Hematopoietic multipotent progenitor cell treated with erythropoietin and hydrocortisone succinate and interleukin-3 and kit ligand, for 17 days (in vitro differentiated cells): ENCODE measurements at regions not wholly inside any gene's neighbourhood (a gene's known extent, or its start where the extent isn't known, plus 50 kb on each side); places are given as distances from the start of the nearest gene placed in this dataset.
"Not testable (repeated sequence)": the region's sequence is repeated elsewhere in the genome, so short reads cannot be mapped to it uniquely, and the experiment has no call there.

ENCODE experiments used
- DNase-seq: peaks from one replicate; pipeline ENCODE4 v3.0.0-alpha.2; 2015; ENCODE audit warnings: low spot score

GRCh38 chr1:245102149-245102548 lies 52.6 kb upstream of the KIF26B start:
- not testable (repeated sequence) for DNase-seq

GRCh38 chr1:245099401-245099800 lies 55.4 kb upstream of the KIF26B start:
- no peak for DNase-seq

- no peak for DNase-seq
Measured at GRCh38 chr1:245098924-245099323, 55.9 kb upstream of the KIF26B start.

- DNase-seq: no peak
Measured at GRCh38 chr1:245096311-245097066, 58.3 kb upstream of the KIF26B start.

GRCh38 chr1:245095903-245096302 lies 58.9 kb upstream of the KIF26B start:
- no peak for DNase-seq

GRCh38 chr1:245094954-245095353 lies 59.8 kb upstream of the KIF26B start:
- no peak for DNase-seq

GRCh38 chr1:245094092-245094491 lies 60.7 kb upstream of the KIF26B start:
- DNase-seq: no peak

- no peak for DNase-seq
Measured at GRCh38 chr1:245092638-245092976, 62.2 kb upstream of the KIF26B start.

GRCh38 chr1:245091818-245092637 lies 62.8 kb upstream of the KIF26B start:
- DNase-seq: no peak

- DNase-seq: no peak
Measured at GRCh38 chr1:245091171-245091621, 63.6 kb upstream of the KIF26B start.

- DNase-seq: no peak
Measured at GRCh38 chr1:245090491-245091090, 64.2 kb upstream of the KIF26B start.

GRCh38 chr1:245087723-245088122 lies 67.1 kb upstream of the KIF26B start:
- no peak for DNase-seq

- no peak for DNase-seq
Measured at GRCh38 chr1:245086389-245086969, 68.3 kb upstream of the KIF26B start.

GRCh38 chr1:245085508-245086095 lies 69.2 kb upstream of the KIF26B start:
- DNase-seq: no peak

GRCh38 chr1:245084551-245084950 lies 70.2 kb upstream of the KIF26B start:
- no peak for DNase-seq

- DNase-seq: no peak
Measured at GRCh38 chr1:245079021-245079609, 75.7 kb upstream of the KIF26B start.

GRCh38 chr1:245074898-245075297 lies 79.9 kb upstream of the KIF26B start:
- DNase-seq: no peak

- no peak for DNase-seq
Measured at GRCh38 chr1:245074232-245074747, 80.5 kb upstream of the KIF26B start.

- no peak for DNase-seq
Measured at GRCh38 chr1:245070836-245071615, 83.8 kb upstream of the KIF26B start.

GRCh38 chr1:245067257-245067656 lies 87.5 kb upstream of the KIF26B start:
- DNase-seq: no peak
